Endothelial cell of umbilical vein (primary cell): ENCODE measurements at regions not wholly inside any gene's neighbourhood (a gene's known extent, or its start where the extent isn't known, plus 50 kb on each side); places are given as distances from the start of the nearest gene placed in this dataset.

ENCODE experiments used
- POLR2A ChIP-seq: IDR thresholded peaks from 2 replicates; pipeline ENCODE4 v1.6.1; 2012; ENCODE audit warnings: low read depth, mild to moderate bottlenecking, control low read depth, low read length
- TF ChIP-seq, protein P1 (sequence below), 2 donors: IDR thresholded peaks; 1 replicate in 1 of 2; 2 replicates in 1 of 2; pipeline ENCODE4 v1.5.1; 2011; ENCODE audit warnings: low read length in 2 of 2, mild to moderate bottlenecking in 2 of 2, moderate library complexity in 2 of 2, control low read depth in 1 of 2, inconsistent platforms in 1 of 2, low read depth in 1 of 2; ENCODE audit not compliant: insufficient read depth in 1 of 2; ENCODE audit errors: extremely low read depth in 1 of 2

DNA sequence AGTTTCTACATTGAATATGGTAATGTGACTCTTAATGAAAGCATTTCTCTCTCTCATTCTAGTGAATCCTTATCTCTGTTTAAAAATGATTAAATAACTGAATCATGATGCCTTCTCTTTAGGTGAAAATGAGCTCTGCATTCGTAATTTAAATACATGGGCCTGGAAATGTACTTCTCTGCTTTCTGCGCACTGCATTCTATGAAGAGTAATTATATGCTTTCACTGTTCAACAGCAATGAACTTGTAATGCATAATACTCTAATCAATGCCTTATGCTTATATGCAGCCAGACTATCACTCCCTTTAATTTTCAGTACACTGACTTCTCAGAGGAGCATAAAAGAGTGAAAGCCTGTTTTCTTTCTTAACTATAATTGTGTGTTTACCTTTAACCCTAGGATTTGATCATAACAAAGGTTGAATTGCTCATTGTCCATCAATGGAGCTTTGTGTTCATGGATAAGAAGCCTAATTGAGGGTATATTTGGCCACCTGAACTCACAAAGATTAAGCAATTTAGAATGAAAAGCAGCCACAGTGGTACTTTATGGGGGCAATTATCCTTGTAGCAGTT, 330.8 kb upstream of the PDZRN3 start:
- no peak for TF ChIP-seq POLR2A
- TF ChIP-seq, protein P1, sequence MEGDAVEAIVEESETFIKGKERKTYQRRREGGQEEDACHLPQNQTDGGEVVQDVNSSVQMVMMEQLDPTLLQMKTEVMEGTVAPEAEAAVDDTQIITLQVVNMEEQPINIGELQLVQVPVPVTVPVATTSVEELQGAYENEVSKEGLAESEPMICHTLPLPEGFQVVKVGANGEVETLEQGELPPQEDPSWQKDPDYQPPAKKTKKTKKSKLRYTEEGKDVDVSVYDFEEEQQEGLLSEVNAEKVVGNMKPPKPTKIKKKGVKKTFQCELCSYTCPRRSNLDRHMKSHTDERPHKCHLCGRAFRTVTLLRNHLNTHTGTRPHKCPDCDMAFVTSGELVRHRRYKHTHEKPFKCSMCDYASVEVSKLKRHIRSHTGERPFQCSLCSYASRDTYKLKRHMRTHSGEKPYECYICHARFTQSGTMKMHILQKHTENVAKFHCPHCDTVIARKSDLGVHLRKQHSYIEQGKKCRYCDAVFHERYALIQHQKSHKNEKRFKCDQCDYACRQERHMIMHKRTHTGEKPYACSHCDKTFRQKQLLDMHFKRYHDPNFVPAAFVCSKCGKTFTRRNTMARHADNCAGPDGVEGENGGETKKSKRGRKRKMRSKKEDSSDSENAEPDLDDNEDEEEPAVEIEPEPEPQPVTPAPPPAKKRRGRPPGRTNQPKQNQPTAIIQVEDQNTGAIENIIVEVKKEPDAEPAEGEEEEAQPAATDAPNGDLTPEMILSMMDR (IDR thresholded peaks at IDR 0.05; ENCODE audit: extremely low read depth in 1 of 2, insufficient read depth in 1 of 2, low read depth in 1 of 2, low read length in 2 of 2): no peak
